Panc1 (cell line): ENCODE measurements at regions not wholly inside any gene's neighbourhood (a gene's known extent, or its start where the extent isn't known, plus 50 kb on each side); places are given as distances from the start of the nearest gene placed in this dataset.

Source experiments
- POLR2AphosphoS5 ChIP-seq: IDR thresholded peaks from 2 replicates; pipeline ENCODE4 v1.6.1; 2012; ENCODE audit warnings: mild to moderate bottlenecking, low read depth, low read length, moderate library complexity
- TCF7L2 ChIP-seq: IDR thresholded peaks from 2 replicates; pipeline ENCODE4 v1.6.1; 2011; ENCODE audit warnings: mild to moderate bottlenecking, low read depth, low read length, inconsistent platforms
- TF ChIP-seq, protein P1 (sequence below): fragments of 450-650 bp; IDR thresholded peaks from 2 replicates; pipeline ENCODE4 v1.5.1; 2017; ENCODE audit warnings: mild to moderate bottlenecking
- TF ChIP-seq, protein P2 (sequence below), 2 experiments: IDR thresholded peaks; 2 replicates each; pipeline ENCODE4 v1.6.1; 2011 to 2012; ENCODE audit warnings: low read depth in 2 of 2, control low read depth in 1 of 2, low read length in 1 of 2, mild to moderate bottlenecking in 1 of 2, moderate library complexity in 1 of 2; ENCODE audit not compliant: insufficient read depth in 1 of 2

- TF ChIP-seq, protein P1, sequence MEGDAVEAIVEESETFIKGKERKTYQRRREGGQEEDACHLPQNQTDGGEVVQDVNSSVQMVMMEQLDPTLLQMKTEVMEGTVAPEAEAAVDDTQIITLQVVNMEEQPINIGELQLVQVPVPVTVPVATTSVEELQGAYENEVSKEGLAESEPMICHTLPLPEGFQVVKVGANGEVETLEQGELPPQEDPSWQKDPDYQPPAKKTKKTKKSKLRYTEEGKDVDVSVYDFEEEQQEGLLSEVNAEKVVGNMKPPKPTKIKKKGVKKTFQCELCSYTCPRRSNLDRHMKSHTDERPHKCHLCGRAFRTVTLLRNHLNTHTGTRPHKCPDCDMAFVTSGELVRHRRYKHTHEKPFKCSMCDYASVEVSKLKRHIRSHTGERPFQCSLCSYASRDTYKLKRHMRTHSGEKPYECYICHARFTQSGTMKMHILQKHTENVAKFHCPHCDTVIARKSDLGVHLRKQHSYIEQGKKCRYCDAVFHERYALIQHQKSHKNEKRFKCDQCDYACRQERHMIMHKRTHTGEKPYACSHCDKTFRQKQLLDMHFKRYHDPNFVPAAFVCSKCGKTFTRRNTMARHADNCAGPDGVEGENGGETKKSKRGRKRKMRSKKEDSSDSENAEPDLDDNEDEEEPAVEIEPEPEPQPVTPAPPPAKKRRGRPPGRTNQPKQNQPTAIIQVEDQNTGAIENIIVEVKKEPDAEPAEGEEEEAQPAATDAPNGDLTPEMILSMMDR, result no peak
- no peak for TF ChIP-seq POLR2AphosphoS5
- TF ChIP-seq, protein P2, sequence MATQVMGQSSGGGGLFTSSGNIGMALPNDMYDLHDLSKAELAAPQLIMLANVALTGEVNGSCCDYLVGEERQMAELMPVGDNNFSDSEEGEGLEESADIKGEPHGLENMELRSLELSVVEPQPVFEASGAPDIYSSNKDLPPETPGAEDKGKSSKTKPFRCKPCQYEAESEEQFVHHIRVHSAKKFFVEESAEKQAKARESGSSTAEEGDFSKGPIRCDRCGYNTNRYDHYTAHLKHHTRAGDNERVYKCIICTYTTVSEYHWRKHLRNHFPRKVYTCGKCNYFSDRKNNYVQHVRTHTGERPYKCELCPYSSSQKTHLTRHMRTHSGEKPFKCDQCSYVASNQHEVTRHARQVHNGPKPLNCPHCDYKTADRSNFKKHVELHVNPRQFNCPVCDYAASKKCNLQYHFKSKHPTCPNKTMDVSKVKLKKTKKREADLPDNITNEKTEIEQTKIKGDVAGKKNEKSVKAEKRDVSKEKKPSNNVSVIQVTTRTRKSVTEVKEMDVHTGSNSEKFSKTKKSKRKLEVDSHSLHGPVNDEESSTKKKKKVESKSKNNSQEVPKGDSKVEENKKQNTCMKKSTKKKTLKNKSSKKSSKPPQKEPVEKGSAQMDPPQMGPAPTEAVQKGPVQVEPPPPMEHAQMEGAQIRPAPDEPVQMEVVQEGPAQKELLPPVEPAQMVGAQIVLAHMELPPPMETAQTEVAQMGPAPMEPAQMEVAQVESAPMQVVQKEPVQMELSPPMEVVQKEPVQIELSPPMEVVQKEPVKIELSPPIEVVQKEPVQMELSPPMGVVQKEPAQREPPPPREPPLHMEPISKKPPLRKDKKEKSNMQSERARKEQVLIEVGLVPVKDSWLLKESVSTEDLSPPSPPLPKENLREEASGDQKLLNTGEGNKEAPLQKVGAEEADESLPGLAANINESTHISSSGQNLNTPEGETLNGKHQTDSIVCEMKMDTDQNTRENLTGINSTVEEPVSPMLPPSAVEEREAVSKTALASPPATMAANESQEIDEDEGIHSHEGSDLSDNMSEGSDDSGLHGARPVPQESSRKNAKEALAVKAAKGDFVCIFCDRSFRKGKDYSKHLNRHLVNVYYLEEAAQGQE (IDR thresholded peaks at IDR 0.05; ENCODE audit: insufficient read depth in 1 of 2, low read depth in 2 of 2, low read length in 1 of 2), result no peak
- TF ChIP-seq TCF7L2, result no peak
Observed at GRCh38 chr12:30025317-30025716, 241.6 kb upstream of the TMTC1 start.
